PC-9 (cell line): ENCODE measurements at regions not wholly inside any gene's neighbourhood (a gene's known extent, or its start where the extent isn't known, plus 50 kb on each side); places are given as distances from the start of the nearest gene placed in this dataset.

Source experiments
- EZH2 ChIP-seq: fragments of 200-600 bp; sonication (generic); IDR thresholded peaks from 2 replicates; pipeline ENCODE4 v1.8.0; 2017; ENCODE audit warnings: antibody characterized with exemption, low read depth
- TF ChIP-seq, protein P1 (sequence below): fragments of 200-600 bp; sonication (generic); conservative IDR thresholded peaks from 2 replicates; pipeline ENCODE4 v1.6.1; 2017; ENCODE audit warnings: mixed run types, antibody characterized with exemption, mild to moderate bottlenecking, moderate library complexity

GRCh38 chr16:8110572-8111514 lies 479.5 kb downstream of the TMEM114 start:
- no peak for TF ChIP-seq EZH2
- TF ChIP-seq, protein P1, sequence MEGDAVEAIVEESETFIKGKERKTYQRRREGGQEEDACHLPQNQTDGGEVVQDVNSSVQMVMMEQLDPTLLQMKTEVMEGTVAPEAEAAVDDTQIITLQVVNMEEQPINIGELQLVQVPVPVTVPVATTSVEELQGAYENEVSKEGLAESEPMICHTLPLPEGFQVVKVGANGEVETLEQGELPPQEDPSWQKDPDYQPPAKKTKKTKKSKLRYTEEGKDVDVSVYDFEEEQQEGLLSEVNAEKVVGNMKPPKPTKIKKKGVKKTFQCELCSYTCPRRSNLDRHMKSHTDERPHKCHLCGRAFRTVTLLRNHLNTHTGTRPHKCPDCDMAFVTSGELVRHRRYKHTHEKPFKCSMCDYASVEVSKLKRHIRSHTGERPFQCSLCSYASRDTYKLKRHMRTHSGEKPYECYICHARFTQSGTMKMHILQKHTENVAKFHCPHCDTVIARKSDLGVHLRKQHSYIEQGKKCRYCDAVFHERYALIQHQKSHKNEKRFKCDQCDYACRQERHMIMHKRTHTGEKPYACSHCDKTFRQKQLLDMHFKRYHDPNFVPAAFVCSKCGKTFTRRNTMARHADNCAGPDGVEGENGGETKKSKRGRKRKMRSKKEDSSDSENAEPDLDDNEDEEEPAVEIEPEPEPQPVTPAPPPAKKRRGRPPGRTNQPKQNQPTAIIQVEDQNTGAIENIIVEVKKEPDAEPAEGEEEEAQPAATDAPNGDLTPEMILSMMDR: no peak
